Activated CD8-positive, alpha-beta T cell treated with anti-CD3 and anti-CD28 coated beads for 36 hours (primary cell): ENCODE measurements at regions not wholly inside any gene's neighbourhood (a gene's known extent, or its start where the extent isn't known, plus 50 kb on each side); places are given as distances from the start of the nearest gene placed in this dataset.

Experiments used
- ATAC-seq: fragments of 200-7000 bp; cut with Tn5 transposase; one replicate; pipeline ENCODE4 v1.10.0; 2021; ENCODE audit warnings: mild to moderate bottlenecking, moderate library complexity
- CTCF ChIA-PET: fragments of 350-600 bp; sonication (Branson Sonifier 250); formaldehyde crosslinking; loops from one replicate; lab custom pipeline; 2021; ENCODE audit warnings: antibody characterized with exemption; lab: Charles Lee
- POLR2A ChIA-PET: fragments of 350-600 bp; sonication (Branson Sonifier 250); formaldehyde crosslinking; loops from one replicate; lab custom pipeline; 2021; ENCODE audit warnings: antibody characterized with exemption; lab: Charles Lee
- DNase-seq: peaks from one replicate; pipeline ENCODE4 v3.0.0-alpha.2; 2020
- H3K27ac Mint-ChIP-seq: one replicate; pipeline ENCODE4 v1.8.0; 2021; ENCODE audit warnings: mild to moderate bottlenecking, mixed read lengths
- H3K27me3 Mint-ChIP-seq: one replicate; pipeline ENCODE4 v1.8.0; 2021; ENCODE audit warnings: mixed read lengths
- H3K36me3 Mint-ChIP-seq: one replicate; pipeline ENCODE4 v1.8.0; 2021; ENCODE audit warnings: low read depth, mixed read lengths
- H3K4me1 Mint-ChIP-seq: one replicate; pipeline ENCODE4 v1.8.0; 2021; ENCODE audit warnings: low read depth, mixed read lengths
- H3K4me3 Mint-ChIP-seq: one replicate; pipeline ENCODE4 v1.8.0; 2021; ENCODE audit warnings: mild to moderate bottlenecking, moderate library complexity, mixed read lengths
- H3K9me3 Mint-ChIP-seq: one replicate; pipeline ENCODE4 v1.8.0; 2021; ENCODE audit warnings: mixed read lengths
- intact Hi-C: fragments of 100-400 bp; cut with micrococcal nuclease; formaldehyde crosslinking; loops from one replicate; pipeline ENCODE4 v1.10.0; 2022
- TF ChIP-seq, protein P1 (sequence below): fragments of 200-600 bp; IDR thresholded peaks from one replicate; pipeline ENCODE4 v1.8.0; 2022; ENCODE audit warnings: antibody characterized with exemption, mild to moderate bottlenecking

DNA sequence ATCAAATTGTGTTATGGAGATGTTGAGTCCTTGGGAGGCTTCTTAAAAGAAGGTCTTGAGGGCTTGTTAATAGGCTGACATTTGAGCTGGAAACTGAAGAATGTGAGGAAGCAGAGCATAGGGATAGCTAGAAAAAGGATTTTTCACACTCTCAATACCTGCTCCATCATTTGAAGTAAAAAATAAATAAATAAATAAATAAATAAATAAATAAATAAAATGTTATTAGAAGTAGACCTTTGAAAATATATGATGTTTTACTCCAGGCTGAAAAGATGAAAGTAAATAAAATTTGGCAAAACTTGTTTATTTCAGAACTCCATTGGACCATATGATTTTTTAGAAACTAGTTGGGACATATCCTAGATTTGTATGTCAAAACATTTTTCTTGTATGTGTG is 1757.8 kb upstream of the TENM3 start:
- CTCF ChIA-PET, result no interaction called here
- TF ChIP-seq, protein P1, sequence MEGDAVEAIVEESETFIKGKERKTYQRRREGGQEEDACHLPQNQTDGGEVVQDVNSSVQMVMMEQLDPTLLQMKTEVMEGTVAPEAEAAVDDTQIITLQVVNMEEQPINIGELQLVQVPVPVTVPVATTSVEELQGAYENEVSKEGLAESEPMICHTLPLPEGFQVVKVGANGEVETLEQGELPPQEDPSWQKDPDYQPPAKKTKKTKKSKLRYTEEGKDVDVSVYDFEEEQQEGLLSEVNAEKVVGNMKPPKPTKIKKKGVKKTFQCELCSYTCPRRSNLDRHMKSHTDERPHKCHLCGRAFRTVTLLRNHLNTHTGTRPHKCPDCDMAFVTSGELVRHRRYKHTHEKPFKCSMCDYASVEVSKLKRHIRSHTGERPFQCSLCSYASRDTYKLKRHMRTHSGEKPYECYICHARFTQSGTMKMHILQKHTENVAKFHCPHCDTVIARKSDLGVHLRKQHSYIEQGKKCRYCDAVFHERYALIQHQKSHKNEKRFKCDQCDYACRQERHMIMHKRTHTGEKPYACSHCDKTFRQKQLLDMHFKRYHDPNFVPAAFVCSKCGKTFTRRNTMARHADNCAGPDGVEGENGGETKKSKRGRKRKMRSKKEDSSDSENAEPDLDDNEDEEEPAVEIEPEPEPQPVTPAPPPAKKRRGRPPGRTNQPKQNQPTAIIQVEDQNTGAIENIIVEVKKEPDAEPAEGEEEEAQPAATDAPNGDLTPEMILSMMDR, result no peak
- H3K4me1 Mint-ChIP-seq, result peaks cover 3% of the 10 kb centered on the region
- H3K27me3 Mint-ChIP-seq, result no peaks in the 10 kb centered on the region
- intact Hi-C loops, result no loop called here
- DNase-seq (no peak), ATAC-seq (no peak)
- H3K27ac Mint-ChIP-seq, result no peak overlapping the region
- no peaks in the 10 kb centered on the region for H3K36me3 Mint-ChIP-seq
- no peak overlapping the region for H3K4me3 Mint-ChIP-seq
- POLR2A ChIA-PET, result no interaction called here
- H3K9me3 Mint-ChIP-seq, result no peaks in the 10 kb centered on the region

DNA sequence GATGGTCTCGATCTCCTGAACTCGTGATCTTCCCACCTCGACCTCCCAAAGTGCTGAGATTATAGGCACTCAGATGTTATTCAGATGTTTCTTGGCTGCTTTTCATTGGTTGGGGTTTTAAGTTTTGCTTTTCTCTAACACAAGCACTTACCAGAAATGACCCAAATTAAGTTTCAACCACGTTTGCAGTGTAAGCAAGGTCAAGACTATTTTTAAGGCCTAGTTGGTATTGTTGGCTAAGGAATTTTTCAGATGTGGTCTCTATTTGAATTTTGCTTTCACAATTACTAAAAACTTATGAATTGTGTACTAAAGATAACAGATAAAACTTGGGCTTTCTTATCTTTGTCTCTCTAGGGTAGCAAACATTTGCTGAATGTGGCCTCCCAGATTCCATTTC is 1756.9 kb upstream of the TENM3 start:
- Mint-ChIP-seq H3K27ac (no peak overlapping the region), H3K4me3 (no peak overlapping the region), H3K36me3 (no peaks in the 10 kb centered on the region), H3K4me1 (peaks cover 3% of the 10 kb centered on the region), H3K27me3 (no peaks in the 10 kb centered on the region), H3K9me3 (no peaks in the 10 kb centered on the region)
- ATAC-seq (no peak), DNase-seq (no peak)
- intact Hi-C loops, result no loop called here
- TF ChIP-seq, protein P1, result no peak
- ChIA-PET POLR2A (no interaction called here), CTCF (no interaction called here)

- DNase-seq, result no peak
- H3K36me3 Mint-ChIP-seq, result no peaks in the 10 kb centered on the region
- H3K9me3 Mint-ChIP-seq, result peaks cover 2% of the 10 kb centered on the region
- intact Hi-C loops, result no loop called here
- H3K4me3 Mint-ChIP-seq, result no peak overlapping the region
- no peak overlapping the region for H3K27ac Mint-ChIP-seq
- no peaks in the 10 kb centered on the region for H3K27me3 Mint-ChIP-seq
- TF ChIP-seq, protein P1, result no peak
- ChIA-PET POLR2A (no interaction called here), CTCF (no interaction called here)
- no peak for ATAC-seq
- peaks cover 3% of the 10 kb centered on the region for H3K4me1 Mint-ChIP-seq
Measured at GRCh38 chr4:180489787-180490186, 1753.4 kb upstream of the TENM3 start.

DNA sequence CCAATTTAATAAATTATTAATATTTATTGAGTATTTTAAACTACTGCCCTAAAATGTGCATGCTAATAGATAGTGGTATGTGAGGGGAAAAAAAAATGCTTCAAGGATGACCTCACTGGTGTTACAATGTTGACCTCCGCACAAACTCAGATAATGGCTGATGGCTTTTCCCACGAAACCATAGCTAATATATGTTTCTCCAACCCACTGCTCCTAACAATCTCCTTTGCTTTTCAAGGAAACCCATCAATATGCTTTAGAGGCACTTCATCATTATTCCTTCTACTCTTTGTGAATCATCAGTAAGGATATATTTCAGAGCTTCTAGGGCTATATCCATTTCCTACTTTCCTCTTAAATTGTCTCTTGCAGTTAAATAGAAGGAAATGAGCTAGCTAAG is 1752.0 kb upstream of the TENM3 start:
- no peak overlapping the region for H3K4me3 Mint-ChIP-seq
- CTCF ChIA-PET, result interaction anchor here (1.2 to 1.4 kb wide), 2 partner anchors 9 to 174 kb away, joined by 3 read pairs; no protein-coding TSS in a partner anchor
- intact Hi-C loops, result no loop called here

GRCh38 chr4:180493299-180493698 is 1749.9 kb upstream of the TENM3 start:
- CTCF ChIA-PET, result interaction anchor here (0.7 kb wide), 1 partner anchor 71 kb away, joined by 3 read pairs; no protein-coding TSS in a partner anchor
- Mint-ChIP-seq H3K27me3 (no peaks in the 10 kb centered on the region), H3K36me3 (no peaks in the 10 kb centered on the region), H3K4me1 (no peaks in the 10 kb centered on the region), H3K4me3 (no peak overlapping the region), H3K27ac (no peak overlapping the region), H3K9me3 (peaks cover 2% of the 10 kb centered on the region)
- no peak for DNase-seq
- TF ChIP-seq, protein P1, result no peak
- no peak for ATAC-seq
- intact Hi-C loops, result no loop called here
- POLR2A ChIA-PET, result no interaction called here

More for the DNA sequence above, 1752.0 kb upstream of the TENM3 start:
- Mint-ChIP-seq H3K9me3 (peaks cover 2% of the 10 kb centered on the region), H3K4me1 (peaks cover 3% of the 10 kb centered on the region), H3K27ac (no peak overlapping the region), H3K36me3 (no peaks in the 10 kb centered on the region), H3K27me3 (no peaks in the 10 kb centered on the region)
- TF ChIP-seq, protein P1, result no peak
- DNase-seq, result no peak
- POLR2A ChIA-PET, result no interaction called here
- ATAC-seq, result no peak
